ENCODE measurements at regions not wholly inside any gene's neighbourhood (a gene's known extent, or its start where the extent isn't known, plus 50 kb on each side); places are given as distances from the start of the nearest gene placed in this dataset.

- H2AFZ ChIP-seq (ENCODE audit: control insufficient read depth, low read length) = no peak overlapping the region
- H3K36me3 ChIP-seq (ENCODE audit: control insufficient read depth in 2 of 2, extremely low read depth in 1 of 2, insufficient read depth in 2 of 2, low read length in 2 of 2) = no peaks in the 10 kb centered on the region
- H3K9ac ChIP-seq (ENCODE audit: control insufficient read depth, extremely low read depth, insufficient read depth, low read length) = no peak overlapping the region
- H3K4me1 ChIP-seq (ENCODE audit: control insufficient read depth, extremely low read depth, insufficient read depth, low read length) = no peaks in the 10 kb centered on the region
- H3K4me3 ChIP-seq (ENCODE audit: control insufficient read depth in 2 of 3, extremely low read depth in 1 of 3, insufficient read depth in 2 of 3, low read depth in 1 of 3, low read length in 3 of 3) = no peak overlapping the region
- no peaks in the 10 kb centered on the region for H3K79me2 ChIP-seq (ENCODE audit: control insufficient read depth, insufficient read depth, low read length)
- H4K20me1 ChIP-seq (ENCODE audit: control insufficient read depth, extremely low read depth, insufficient read depth, low read length) = no peaks in the 10 kb centered on the region
- DNase-seq (ENCODE audit: low read depth, low spot score) (no peak), FAIRE-seq (no peak)
- dilution Hi-C loops (cut with MboI; ENCODE audit: extremely low pct_ligation_motif_present, low sequenced_read_pairs) = no loop called here
- no peak overlapping the region for H3K4me2 ChIP-seq (ENCODE audit: control insufficient read depth, extremely low read depth, insufficient read depth, low read depth, low read length)
- no peaks in the 10 kb centered on the region for H3K9me3 ChIP-seq (ENCODE audit: control insufficient read depth, low read depth, low read length)
- no peak overlapping the region for H3K27ac ChIP-seq (ENCODE audit: control insufficient read depth, insufficient read depth, low read length)
- no peaks in the 10 kb centered on the region for H3K9me1 ChIP-seq (ENCODE audit: control insufficient read depth, extremely low read depth, insufficient read depth, low read length)
- no peaks in the 10 kb centered on the region for H3K27me3 ChIP-seq (ENCODE audit: control insufficient read depth, extremely low read depth, insufficient read depth, low read length)
- TF ChIP-seq EZH2 (IDR thresholded peaks at IDR 0.05; ENCODE audit: low read length) = no peak
- TF ChIP-seq, protein P1, sequence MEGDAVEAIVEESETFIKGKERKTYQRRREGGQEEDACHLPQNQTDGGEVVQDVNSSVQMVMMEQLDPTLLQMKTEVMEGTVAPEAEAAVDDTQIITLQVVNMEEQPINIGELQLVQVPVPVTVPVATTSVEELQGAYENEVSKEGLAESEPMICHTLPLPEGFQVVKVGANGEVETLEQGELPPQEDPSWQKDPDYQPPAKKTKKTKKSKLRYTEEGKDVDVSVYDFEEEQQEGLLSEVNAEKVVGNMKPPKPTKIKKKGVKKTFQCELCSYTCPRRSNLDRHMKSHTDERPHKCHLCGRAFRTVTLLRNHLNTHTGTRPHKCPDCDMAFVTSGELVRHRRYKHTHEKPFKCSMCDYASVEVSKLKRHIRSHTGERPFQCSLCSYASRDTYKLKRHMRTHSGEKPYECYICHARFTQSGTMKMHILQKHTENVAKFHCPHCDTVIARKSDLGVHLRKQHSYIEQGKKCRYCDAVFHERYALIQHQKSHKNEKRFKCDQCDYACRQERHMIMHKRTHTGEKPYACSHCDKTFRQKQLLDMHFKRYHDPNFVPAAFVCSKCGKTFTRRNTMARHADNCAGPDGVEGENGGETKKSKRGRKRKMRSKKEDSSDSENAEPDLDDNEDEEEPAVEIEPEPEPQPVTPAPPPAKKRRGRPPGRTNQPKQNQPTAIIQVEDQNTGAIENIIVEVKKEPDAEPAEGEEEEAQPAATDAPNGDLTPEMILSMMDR (optimal IDR thresholded peaks at IDR 0.05 in 1 of 3, IDR thresholded peaks at IDR 0.05 in 1 of 3, conservative IDR thresholded peaks at IDR 0.05 in 1 of 3; ENCODE audit: extremely low read depth in 1 of 3, insufficient read depth in 2 of 3, low read length in 3 of 3) = no peak
These were observed 206.8 kb downstream of the SOX4 start for GRCh38 chr6:21800330-21800729.

DNA sequence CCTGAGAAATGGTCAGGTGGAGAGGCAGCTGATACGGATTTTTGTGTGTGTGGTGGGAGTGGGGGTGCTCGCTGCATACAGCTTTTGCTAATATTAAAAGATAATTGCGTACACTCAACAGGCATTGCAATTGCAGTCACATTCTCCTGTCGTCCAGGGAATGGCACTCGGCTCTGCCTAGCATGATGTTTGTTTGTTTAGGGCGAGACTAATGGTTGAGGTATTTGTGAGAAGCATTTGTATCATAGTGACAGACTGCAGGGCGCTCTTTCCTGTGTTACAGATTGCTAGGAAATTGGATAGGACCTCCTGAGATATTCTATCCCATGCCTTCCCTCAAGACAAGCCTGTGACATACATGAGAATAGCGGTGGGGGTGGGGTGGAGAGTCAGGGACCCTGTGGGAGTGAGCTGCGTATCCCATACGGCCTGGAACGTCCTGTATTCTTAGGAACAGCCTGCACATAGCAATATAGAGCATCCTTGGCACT lies 207.4 kb downstream of the SOX4 start:
- Histone ChIP-seq H3K4me2 (ENCODE audit: control insufficient read depth, extremely low read depth, insufficient read depth, low read depth, low read length) (no peak overlapping the region), H3K79me2 (ENCODE audit: control insufficient read depth, insufficient read depth, low read length) (no peaks in the 10 kb centered on the region), H3K4me3 (ENCODE audit: control insufficient read depth in 2 of 3, extremely low read depth in 1 of 3, insufficient read depth in 2 of 3, low read depth in 1 of 3, low read length in 3 of 3) (no peak overlapping the region), H4K20me1 (ENCODE audit: control insufficient read depth, extremely low read depth, insufficient read depth, low read length) (no peaks in the 10 kb centered on the region), H3K4me1 (ENCODE audit: control insufficient read depth, extremely low read depth, insufficient read depth, low read length) (no peaks in the 10 kb centered on the region), H3K27ac (ENCODE audit: control insufficient read depth, insufficient read depth, low read length) (no peak overlapping the region), H3K36me3 (ENCODE audit: control insufficient read depth in 2 of 2, extremely low read depth in 1 of 2, insufficient read depth in 2 of 2, low read length in 2 of 2) (no peaks in the 10 kb centered on the region), H3K27me3 (ENCODE audit: control insufficient read depth, extremely low read depth, insufficient read depth, low read length) (no peaks in the 10 kb centered on the region), H2AFZ (ENCODE audit: control insufficient read depth, low read length) (no peak overlapping the region), H3K9me3 (ENCODE audit: control insufficient read depth, low read depth, low read length) (no peaks in the 10 kb centered on the region), H3K9ac (ENCODE audit: control insufficient read depth, extremely low read depth, insufficient read depth, low read length) (no peak overlapping the region), H3K9me1 (ENCODE audit: control insufficient read depth, extremely low read depth, insufficient read depth, low read length) (no peaks in the 10 kb centered on the region)
- dilution Hi-C loops (cut with MboI; ENCODE audit: extremely low pct_ligation_motif_present, low sequenced_read_pairs) = no loop called here
- DNase-seq (ENCODE audit: low read depth, low spot score) = no peak
- TF ChIP-seq EZH2 (IDR thresholded peaks at IDR 0.05; ENCODE audit: low read length) = no peak
- TF ChIP-seq, protein P1 (optimal IDR thresholded peaks at IDR 0.05 in 1 of 3, IDR thresholded peaks at IDR 0.05 in 1 of 3, conservative IDR thresholded peaks at IDR 0.05 in 1 of 3; ENCODE audit: extremely low read depth in 1 of 3, insufficient read depth in 2 of 3, low read length in 3 of 3) = no peak
- FAIRE-seq = no peak

All from keratinocyte (primary cell).